DOHH2 (cell line): ENCODE measurements at regions not wholly inside any gene's neighbourhood (a gene's known extent, or its start where the extent isn't known, plus 50 kb on each side); places are given as distances from the start of the nearest gene placed in this dataset.

Experiments
- H3F3A ChIP-seq: fragments of 200-600 bp; sonication (generic), shearing (Covaris generic); 2 replicates; pipeline ENCODE4 v1.6.0; 2016; ENCODE audit warnings: antibody characterized with exemption, mild to moderate bottlenecking; ENCODE audit not compliant: control insufficient read depth, insufficient read depth
- H3K27ac ChIP-seq: fragments of 200-600 bp; sonication (generic); 2 replicates; pipeline ENCODE4 v1.5.1; 2014; ENCODE audit warnings: low read depth, mild to moderate bottlenecking, low read length, moderate library complexity
- H3K27me3 ChIP-seq: fragments of 200-600 bp; sonication (generic); 2 replicates; pipeline ENCODE4 v1.6.1; 2014; ENCODE audit warnings: mild to moderate bottlenecking, low read length, mixed read lengths; ENCODE audit not compliant: control insufficient read depth
- H3K36me3 ChIP-seq: fragments of 200-600 bp; sonication (generic); 2 replicates; pipeline ENCODE4 v1.6.1; 2014; ENCODE audit warnings: mild to moderate bottlenecking, low read length, moderate library complexity, mixed read lengths; ENCODE audit not compliant: control insufficient read depth
- H3K4me1 ChIP-seq: fragments of 200-600 bp; sonication (generic); 2 replicates; pipeline ENCODE4 v1.6.1; 2014; ENCODE audit warnings: mild to moderate bottlenecking, low read length, mixed read lengths; ENCODE audit not compliant: control insufficient read depth
- H3K4me2 ChIP-seq: fragments of 200-600 bp; sonication (generic); 2 replicates; pipeline ENCODE4 v1.6.0; 2014; ENCODE audit warnings: mild to moderate bottlenecking, low read length, moderate library complexity
- H3K4me3 ChIP-seq: fragments of 200-600 bp; sonication (generic); 2 replicates; pipeline ENCODE4 v1.5.1; 2014; ENCODE audit warnings: mild to moderate bottlenecking, low read length, mixed read lengths
- H3K79me2 ChIP-seq: fragments of 200-600 bp; sonication (generic); 2 replicates; pipeline ENCODE4 v1.6.1; 2014; ENCODE audit warnings: mild to moderate bottlenecking, low read length, mixed read lengths; ENCODE audit not compliant: control insufficient read depth
- H3K9me2 ChIP-seq: fragments of 200-600 bp; sonication (generic); replicated peaks from 2 replicates; pipeline ENCODE4 v1.6.1; 2014; ENCODE audit warnings: mild to moderate bottlenecking, low read length, mixed read lengths; ENCODE audit not compliant: control insufficient read depth
- H3K9me3 ChIP-seq: fragments of 200-600 bp; sonication (generic); 2 replicates; pipeline ENCODE4 v1.6.1; 2014; ENCODE audit warnings: antibody characterized with exemption, low read length, mixed read lengths; ENCODE audit not compliant: control insufficient read depth, insufficient read depth
- H4K20me1 ChIP-seq: fragments of 200-600 bp; sonication (generic); 2 replicates; pipeline ENCODE4 v1.6.0; 2014; ENCODE audit warnings: low read depth, mild to moderate bottlenecking, antibody characterized with exemption, low read length, moderate library complexity; ENCODE audit not compliant: control insufficient read depth, insufficient read depth
- EZH2phosphoT487 ChIP-seq: fragments of 200-600 bp; sonication (generic); IDR thresholded peaks from 2 replicates; pipeline ENCODE4 v1.6.1; 2017; ENCODE audit warnings: borderline replicate concordance, mild to moderate bottlenecking, antibody characterized with exemption, low read length, moderate library complexity, mixed read lengths
- TF ChIP-seq, protein P1 (sequence below): fragments of 200-600 bp; sonication (generic); IDR thresholded peaks from one replicate; pipeline ENCODE4 v1.5.1; 2014; ENCODE audit warnings: antibody characterized with exemption, mild to moderate bottlenecking, low read depth, low read length; ENCODE audit not compliant: poor library complexity, severe bottlenecking

DNA sequence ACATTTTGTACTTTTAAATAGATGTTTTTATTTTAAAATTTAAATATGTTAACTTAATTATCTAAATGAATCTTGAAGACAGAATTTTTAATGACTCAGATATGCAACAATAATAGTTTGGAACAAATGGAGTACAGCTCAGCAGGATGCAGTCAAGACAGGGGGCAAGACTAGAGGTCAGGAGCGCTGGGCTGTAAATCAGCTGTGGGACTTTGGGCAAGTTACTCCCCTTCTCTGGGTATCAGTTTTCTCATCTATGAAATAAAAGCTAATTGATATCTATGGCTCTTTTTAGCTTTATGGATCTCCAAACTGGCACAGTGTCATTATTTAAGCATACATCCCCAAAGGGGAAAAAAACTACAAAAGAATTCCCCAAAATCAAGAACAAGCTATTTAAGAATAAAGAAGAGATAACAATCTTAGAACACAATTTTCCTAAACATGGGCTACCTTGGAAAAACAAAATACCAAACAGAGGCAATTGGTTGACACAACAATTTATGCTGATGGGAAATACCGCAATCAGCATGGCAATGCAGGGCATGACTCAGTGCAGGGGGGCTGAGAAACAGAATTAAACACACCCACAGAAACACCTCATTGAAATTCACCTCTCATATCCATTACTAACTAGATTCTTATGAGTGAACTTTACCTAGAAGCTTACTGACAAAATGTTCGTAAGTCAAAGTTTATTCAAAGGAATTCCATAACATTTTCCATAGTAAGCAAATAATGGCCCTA, 188.2 kb downstream of the SIM1 start:
- H3F3A ChIP-seq = no peaks in the 10 kb centered on the region
- no peaks in the 10 kb centered on the region for H3K4me1 ChIP-seq
- no peaks in the 10 kb centered on the region for H3K79me2 ChIP-seq
- no peak overlapping the region for H3K27ac ChIP-seq
- H3K4me2 ChIP-seq = no peak overlapping the region
- TF ChIP-seq, protein P1, sequence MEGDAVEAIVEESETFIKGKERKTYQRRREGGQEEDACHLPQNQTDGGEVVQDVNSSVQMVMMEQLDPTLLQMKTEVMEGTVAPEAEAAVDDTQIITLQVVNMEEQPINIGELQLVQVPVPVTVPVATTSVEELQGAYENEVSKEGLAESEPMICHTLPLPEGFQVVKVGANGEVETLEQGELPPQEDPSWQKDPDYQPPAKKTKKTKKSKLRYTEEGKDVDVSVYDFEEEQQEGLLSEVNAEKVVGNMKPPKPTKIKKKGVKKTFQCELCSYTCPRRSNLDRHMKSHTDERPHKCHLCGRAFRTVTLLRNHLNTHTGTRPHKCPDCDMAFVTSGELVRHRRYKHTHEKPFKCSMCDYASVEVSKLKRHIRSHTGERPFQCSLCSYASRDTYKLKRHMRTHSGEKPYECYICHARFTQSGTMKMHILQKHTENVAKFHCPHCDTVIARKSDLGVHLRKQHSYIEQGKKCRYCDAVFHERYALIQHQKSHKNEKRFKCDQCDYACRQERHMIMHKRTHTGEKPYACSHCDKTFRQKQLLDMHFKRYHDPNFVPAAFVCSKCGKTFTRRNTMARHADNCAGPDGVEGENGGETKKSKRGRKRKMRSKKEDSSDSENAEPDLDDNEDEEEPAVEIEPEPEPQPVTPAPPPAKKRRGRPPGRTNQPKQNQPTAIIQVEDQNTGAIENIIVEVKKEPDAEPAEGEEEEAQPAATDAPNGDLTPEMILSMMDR = no peak
- TF ChIP-seq EZH2phosphoT487 = no peak
- no peaks in the 10 kb centered on the region for H3K9me2 ChIP-seq
- no peaks in the 10 kb centered on the region for H3K36me3 ChIP-seq
- no peak overlapping the region for H3K4me3 ChIP-seq
- no peaks in the 10 kb centered on the region for H3K27me3 ChIP-seq
- no peaks in the 10 kb centered on the region for H3K9me3 ChIP-seq
- no peaks in the 10 kb centered on the region for H4K20me1 ChIP-seq

DNA sequence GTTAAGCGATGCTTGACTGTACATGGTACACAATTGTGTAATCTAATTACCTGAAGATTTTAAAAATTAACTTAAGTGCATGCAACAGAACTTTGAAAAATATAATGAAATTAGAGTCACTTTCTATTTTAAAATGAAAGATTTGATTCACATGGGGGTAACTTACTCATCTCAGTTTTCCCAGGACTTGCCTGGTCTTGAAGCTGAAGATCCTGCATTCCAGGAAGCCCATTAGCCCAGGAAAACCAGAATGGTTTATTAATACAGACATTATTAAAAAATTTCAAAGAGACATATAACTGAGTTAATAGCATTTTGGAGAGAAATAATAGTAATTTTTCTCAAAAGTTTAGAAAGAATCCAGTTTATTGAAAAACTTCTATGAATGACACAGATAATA, 190.6 kb downstream of the SIM1 start:
- Histone ChIP-seq H3K4me3 (no peak overlapping the region), H3K9me3 (no peaks in the 10 kb centered on the region), H3K9me2 (no peaks in the 10 kb centered on the region), H3K27me3 (no peaks in the 10 kb centered on the region), H4K20me1 (no peaks in the 10 kb centered on the region), H3K79me2 (no peaks in the 10 kb centered on the region), H3K27ac (no peak overlapping the region), H3K36me3 (no peaks in the 10 kb centered on the region), H3K4me1 (no peaks in the 10 kb centered on the region), H3K4me2 (no peak overlapping the region), H3F3A (no peaks in the 10 kb centered on the region)
- TF ChIP-seq EZH2phosphoT487 = no peak
- TF ChIP-seq, protein P1 = no peak

DNA sequence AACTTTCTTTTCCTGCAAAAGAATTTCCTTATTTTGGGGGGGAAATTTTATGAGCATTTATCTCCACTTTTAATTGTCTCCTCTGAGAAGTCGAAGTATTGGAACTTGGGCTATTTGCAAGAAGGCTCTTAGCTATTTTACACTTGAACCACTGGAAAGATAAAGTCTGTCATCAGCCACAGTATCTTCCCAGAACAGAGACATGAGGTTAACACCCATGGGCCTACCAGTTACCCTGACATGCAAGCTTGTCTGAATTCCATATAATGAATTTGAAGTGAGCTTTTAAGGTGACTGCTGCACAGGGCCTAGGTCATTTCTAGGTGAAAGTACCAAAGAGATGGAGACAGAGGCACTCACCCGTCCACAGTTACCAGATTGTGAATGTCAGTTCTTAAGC, 193.1 kb downstream of the SIM1 start:
- Histone ChIP-seq H3K4me2 (no peak overlapping the region), H3K27me3 (no peaks in the 10 kb centered on the region), H3K4me1 (no peaks in the 10 kb centered on the region), H3K79me2 (no peaks in the 10 kb centered on the region), H3K4me3 (no peak overlapping the region), H3K9me2 (no peaks in the 10 kb centered on the region), H3F3A (no peaks in the 10 kb centered on the region), H3K9me3 (no peaks in the 10 kb centered on the region), H4K20me1 (no peaks in the 10 kb centered on the region), H3K27ac (no peak overlapping the region), H3K36me3 (no peaks in the 10 kb centered on the region)
- TF ChIP-seq, protein P1 = no peak
- TF ChIP-seq EZH2phosphoT487 = no peak
